Myocyte (in vitro differentiated cells): ENCODE measurements at regions not wholly inside any gene's neighbourhood (a gene's known extent, or its start where the extent isn't known, plus 50 kb on each side); places are given as distances from the start of the nearest gene placed in this dataset.
A peak's percentile ranks its signal among the peaks of the same experiment; 100 is the strongest.

Source experiments
- DNase-seq: peaks from one replicate; pipeline ENCODE4 v3.0.0-alpha.2; 2012; ENCODE audit warnings: low read depth

GRCh38 chr5:129821477-129822131 lies 73.7 kb downstream of the MINAR2 start:
- DNase-seq, result no peak

- DNase-seq, result no peak
Measured at GRCh38 chr5:129830288-129830687, 74.0 kb upstream of the CHSY3 start.

- DNase-seq, result no peak
Measured at GRCh38 chr5:129836321-129836720, 67.9 kb upstream of the CHSY3 start.

GRCh38 chr5:129844764-129845163 lies 59.5 kb upstream of the CHSY3 start:
- DNase-seq, result no peak

- DNase-seq, result peak; percentile 87
Measured at GRCh38 chr5:129852747-129853352, 51.4 kb upstream of the CHSY3 start.

GRCh38 chr5:129853588-129853987 lies 50.7 kb upstream of the CHSY3 start:
- no peak for DNase-seq
